ENCODE measurements at regions not wholly inside any gene's neighbourhood (a gene's known extent, or its start where the extent isn't known, plus 50 kb on each side); places are given as distances from the start of the nearest gene placed in this dataset.

DNA sequence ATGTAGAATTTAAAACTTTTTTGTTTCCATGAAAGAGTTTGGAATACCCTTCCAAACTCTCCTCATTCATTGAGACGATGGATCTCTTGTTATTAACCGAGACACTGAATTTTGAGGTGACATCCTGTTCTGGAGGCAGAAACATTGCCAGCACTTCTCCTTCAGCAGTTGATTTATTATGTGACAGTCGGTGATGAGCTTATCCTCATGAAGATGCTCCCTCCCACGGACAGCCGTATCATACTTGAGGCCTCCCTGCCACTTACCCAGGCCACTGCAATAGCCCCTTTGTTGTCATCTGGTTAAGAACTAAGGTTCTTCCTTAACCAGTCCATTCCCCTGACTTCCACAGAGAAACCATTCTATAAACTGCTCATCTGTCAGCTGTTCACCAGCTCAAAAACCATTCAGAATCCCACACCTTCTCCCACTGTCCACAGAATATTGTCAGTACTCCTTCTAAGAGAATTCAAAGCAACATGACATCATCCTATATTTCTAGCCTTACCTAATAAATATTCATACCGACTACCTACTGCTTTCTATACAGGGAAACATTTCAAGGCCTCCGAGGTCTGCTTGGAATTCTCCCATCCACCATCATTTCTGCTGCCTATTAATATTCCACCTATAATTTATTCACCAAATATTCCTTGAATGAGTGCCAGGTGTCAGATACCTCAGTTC is 139.0 kb upstream of the TRIB2 start:
- Mint-ChIP-seq H3K27ac (ENCODE audit: unreplicated experiment) (no peak overlapping the region), H3K4me3 (ENCODE audit: unreplicated experiment) (no peak overlapping the region), H3K9me3 (ENCODE audit: low read depth) (no peaks in the 10 kb centered on the region), H3K4me1 (ENCODE audit: low read depth) (no peaks in the 10 kb centered on the region), H3K27me3 (ENCODE audit: low read depth) (no peaks in the 10 kb centered on the region), H3K36me3 (ENCODE audit: low read depth) (no peaks in the 10 kb centered on the region)
- TF ChIP-seq, protein P1, sequence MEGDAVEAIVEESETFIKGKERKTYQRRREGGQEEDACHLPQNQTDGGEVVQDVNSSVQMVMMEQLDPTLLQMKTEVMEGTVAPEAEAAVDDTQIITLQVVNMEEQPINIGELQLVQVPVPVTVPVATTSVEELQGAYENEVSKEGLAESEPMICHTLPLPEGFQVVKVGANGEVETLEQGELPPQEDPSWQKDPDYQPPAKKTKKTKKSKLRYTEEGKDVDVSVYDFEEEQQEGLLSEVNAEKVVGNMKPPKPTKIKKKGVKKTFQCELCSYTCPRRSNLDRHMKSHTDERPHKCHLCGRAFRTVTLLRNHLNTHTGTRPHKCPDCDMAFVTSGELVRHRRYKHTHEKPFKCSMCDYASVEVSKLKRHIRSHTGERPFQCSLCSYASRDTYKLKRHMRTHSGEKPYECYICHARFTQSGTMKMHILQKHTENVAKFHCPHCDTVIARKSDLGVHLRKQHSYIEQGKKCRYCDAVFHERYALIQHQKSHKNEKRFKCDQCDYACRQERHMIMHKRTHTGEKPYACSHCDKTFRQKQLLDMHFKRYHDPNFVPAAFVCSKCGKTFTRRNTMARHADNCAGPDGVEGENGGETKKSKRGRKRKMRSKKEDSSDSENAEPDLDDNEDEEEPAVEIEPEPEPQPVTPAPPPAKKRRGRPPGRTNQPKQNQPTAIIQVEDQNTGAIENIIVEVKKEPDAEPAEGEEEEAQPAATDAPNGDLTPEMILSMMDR (IDR thresholded peaks at IDR 0.05): no peak
- no peak for DNase-seq (ENCODE audit: low spot score)

GRCh38 chr2:12579018-12579417 is 137.7 kb upstream of the TRIB2 start:
- no peak for DNase-seq (ENCODE audit: low spot score)
- H3K9me3 Mint-ChIP-seq (ENCODE audit: low read depth): no peaks in the 10 kb centered on the region
- no peak overlapping the region for H3K27ac Mint-ChIP-seq (ENCODE audit: unreplicated experiment)
- TF ChIP-seq, protein P1 (IDR thresholded peaks at IDR 0.05): no peak
- no peaks in the 10 kb centered on the region for H3K27me3 Mint-ChIP-seq (ENCODE audit: low read depth)
- no peaks in the 10 kb centered on the region for H3K36me3 Mint-ChIP-seq (ENCODE audit: low read depth)
- no peaks in the 10 kb centered on the region for H3K4me1 Mint-ChIP-seq (ENCODE audit: low read depth)
- no peak overlapping the region for H3K4me3 Mint-ChIP-seq (ENCODE audit: unreplicated experiment)

GRCh38 chr2:12584338-12584737 is 132.4 kb upstream of the TRIB2 start:
- H3K36me3 Mint-ChIP-seq (ENCODE audit: low read depth): no peaks in the 10 kb centered on the region
- no peak overlapping the region for H3K4me3 Mint-ChIP-seq (ENCODE audit: unreplicated experiment)
- no peak for DNase-seq (ENCODE audit: low spot score)
- no peak overlapping the region for H3K27ac Mint-ChIP-seq (ENCODE audit: unreplicated experiment)
- peaks cover 12% of the 10 kb centered on the region for H3K4me1 Mint-ChIP-seq (ENCODE audit: low read depth)
- no peaks in the 10 kb centered on the region for H3K9me3 Mint-ChIP-seq (ENCODE audit: low read depth)
- no peaks in the 10 kb centered on the region for H3K27me3 Mint-ChIP-seq (ENCODE audit: low read depth)
- TF ChIP-seq, protein P1 (IDR thresholded peaks at IDR 0.05): no peak

GRCh38 chr2:12585784-12586183 is 131.0 kb upstream of the TRIB2 start:
- DNase-seq (ENCODE audit: low spot score): no peak
- no peak overlapping the region for H3K4me3 Mint-ChIP-seq (ENCODE audit: unreplicated experiment)
- H3K36me3 Mint-ChIP-seq (ENCODE audit: low read depth): no peaks in the 10 kb centered on the region
- H3K27me3 Mint-ChIP-seq (ENCODE audit: low read depth): no peaks in the 10 kb centered on the region
- no peaks in the 10 kb centered on the region for H3K9me3 Mint-ChIP-seq (ENCODE audit: low read depth)
- peaks cover 12% of the 10 kb centered on the region for H3K4me1 Mint-ChIP-seq (ENCODE audit: low read depth)
- no peak overlapping the region for H3K27ac Mint-ChIP-seq (ENCODE audit: unreplicated experiment)
- TF ChIP-seq, protein P1 (IDR thresholded peaks at IDR 0.05): no peak

DNA sequence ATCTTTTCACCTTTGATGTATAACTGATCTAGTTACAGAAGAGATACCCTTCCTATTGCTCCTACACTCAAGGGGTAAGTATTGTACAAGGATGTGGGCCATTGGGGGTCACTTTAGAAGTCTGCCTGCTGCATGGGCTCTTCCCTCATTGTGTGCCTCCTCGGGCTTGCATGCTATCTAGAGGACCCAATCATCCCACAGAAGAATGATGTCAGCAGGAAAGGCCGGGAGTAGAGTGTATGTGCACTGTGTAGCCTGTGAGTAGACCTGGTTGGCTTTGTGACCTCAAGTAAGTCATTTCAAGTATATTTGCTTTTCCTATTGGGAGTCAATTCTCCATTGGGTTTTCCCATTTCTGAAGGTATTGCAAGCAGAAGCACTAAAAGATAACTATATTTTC is 129.5 kb upstream of the TRIB2 start:
- DNase-seq (ENCODE audit: low spot score): no peak
- TF ChIP-seq, protein P1 (IDR thresholded peaks at IDR 0.05): no peak
- Mint-ChIP-seq H3K27ac (ENCODE audit: unreplicated experiment) (no peak overlapping the region), H3K4me3 (ENCODE audit: unreplicated experiment) (no peak overlapping the region), H3K4me1 (ENCODE audit: low read depth) (peaks cover 12% of the 10 kb centered on the region), H3K36me3 (ENCODE audit: low read depth) (no peaks in the 10 kb centered on the region), H3K27me3 (ENCODE audit: low read depth) (no peaks in the 10 kb centered on the region), H3K9me3 (ENCODE audit: low read depth) (no peaks in the 10 kb centered on the region)

Measured in chondrocyte (in vitro differentiated cells).